ENCODE measurements at regions not wholly inside any gene's neighbourhood (a gene's known extent, or its start where the extent isn't known, plus 50 kb on each side); places are given as distances from the start of the nearest gene placed in this dataset.
"Not testable (repeated sequence)": the region's sequence is repeated elsewhere in the genome, so short reads cannot be mapped to it uniquely, and the experiment has no call there.

GRCh38 chr16:26464576-26465266, 602.0 kb upstream of the C16orf82 start:
- H3K4me1 Mint-ChIP-seq (ENCODE audit: unreplicated experiment) = no peaks in the 10 kb centered on the region
- no peak for DNase-seq (ENCODE audit: low spot score)
- no peak overlapping the region for H3K27ac Mint-ChIP-seq (ENCODE audit: unreplicated experiment)
- no peaks in the 10 kb centered on the region for H3K27me3 Mint-ChIP-seq (ENCODE audit: unreplicated experiment)
- no peaks in the 10 kb centered on the region for H3K36me3 Mint-ChIP-seq (ENCODE audit: low read depth, unreplicated experiment)
- TF ChIP-seq CTCF (IDR thresholded peaks at IDR 0.05; ENCODE audit: unreplicated experiment) = no peak
- H3K9me3 Mint-ChIP-seq (ENCODE audit: unreplicated experiment) = no peaks in the 10 kb centered on the region
- no peak overlapping the region for H3K4me3 Mint-ChIP-seq (ENCODE audit: unreplicated experiment)

- not testable (repeated sequence) for DNase-seq (ENCODE audit: low spot score); H3K9me3 Mint-ChIP-seq (ENCODE audit: unreplicated experiment); H3K27me3 Mint-ChIP-seq (ENCODE audit: unreplicated experiment); H3K4me3 Mint-ChIP-seq (ENCODE audit: unreplicated experiment); H3K36me3 Mint-ChIP-seq (ENCODE audit: low read depth, unreplicated experiment); H3K27ac Mint-ChIP-seq (ENCODE audit: unreplicated experiment); H3K4me1 Mint-ChIP-seq (ENCODE audit: unreplicated experiment)
Observed at GRCh38 chr16:26474405-26474804, 592.3 kb upstream of the C16orf82 start.

- H3K4me3 Mint-ChIP-seq (ENCODE audit: unreplicated experiment) = no peak overlapping the region
- H3K36me3 Mint-ChIP-seq (ENCODE audit: low read depth, unreplicated experiment) = no peaks in the 10 kb centered on the region
- no peak for TF ChIP-seq CTCF (IDR thresholded peaks at IDR 0.05; ENCODE audit: unreplicated experiment)
- H3K27me3 Mint-ChIP-seq (ENCODE audit: unreplicated experiment) = no peaks in the 10 kb centered on the region
- H3K9me3 Mint-ChIP-seq (ENCODE audit: unreplicated experiment) = no peaks in the 10 kb centered on the region
- no peaks in the 10 kb centered on the region for H3K4me1 Mint-ChIP-seq (ENCODE audit: unreplicated experiment)
- H3K27ac Mint-ChIP-seq (ENCODE audit: unreplicated experiment) = no peak overlapping the region
- DNase-seq (ENCODE audit: low spot score) = no peak
Observed at GRCh38 chr16:26475596-26475995, 591.1 kb upstream of the C16orf82 start.

- TF ChIP-seq CTCF (IDR thresholded peaks at IDR 0.05; ENCODE audit: unreplicated experiment) = no peak
- H3K4me3 Mint-ChIP-seq (ENCODE audit: unreplicated experiment) = no peak overlapping the region
- H3K36me3 Mint-ChIP-seq (ENCODE audit: low read depth, unreplicated experiment) = no peaks in the 10 kb centered on the region
- no peaks in the 10 kb centered on the region for H3K4me1 Mint-ChIP-seq (ENCODE audit: unreplicated experiment)
- peaks cover 8% of the 10 kb centered on the region for H3K9me3 Mint-ChIP-seq (ENCODE audit: unreplicated experiment)
- H3K27me3 Mint-ChIP-seq (ENCODE audit: unreplicated experiment) = no peaks in the 10 kb centered on the region
- no peak for DNase-seq (ENCODE audit: low spot score)
- H3K27ac Mint-ChIP-seq (ENCODE audit: unreplicated experiment) = no peak overlapping the region
Observed at GRCh38 chr16:26491101-26491670, 575.5 kb upstream of the C16orf82 start.

GRCh38 chr16:26491962-26492361, 574.8 kb upstream of the C16orf82 start:
- TF ChIP-seq CTCF (IDR thresholded peaks at IDR 0.05; ENCODE audit: unreplicated experiment) = no peak
- no peaks in the 10 kb centered on the region for H3K27me3 Mint-ChIP-seq (ENCODE audit: unreplicated experiment)
- no peak for DNase-seq (ENCODE audit: low spot score)
- H3K4me3 Mint-ChIP-seq (ENCODE audit: unreplicated experiment) = no peak overlapping the region
- peaks cover 8% of the 10 kb centered on the region for H3K9me3 Mint-ChIP-seq (ENCODE audit: unreplicated experiment)
- H3K27ac Mint-ChIP-seq (ENCODE audit: unreplicated experiment) = no peak overlapping the region
- H3K4me1 Mint-ChIP-seq (ENCODE audit: unreplicated experiment) = no peaks in the 10 kb centered on the region
- no peaks in the 10 kb centered on the region for H3K36me3 Mint-ChIP-seq (ENCODE audit: low read depth, unreplicated experiment)

Measured in endothelial cell (in vitro differentiated cells).